ENCODE measurements at regions not wholly inside any gene's neighbourhood (a gene's known extent, or its start where the extent isn't known, plus 50 kb on each side); places are given as distances from the start of the nearest gene placed in this dataset.

DNA sequence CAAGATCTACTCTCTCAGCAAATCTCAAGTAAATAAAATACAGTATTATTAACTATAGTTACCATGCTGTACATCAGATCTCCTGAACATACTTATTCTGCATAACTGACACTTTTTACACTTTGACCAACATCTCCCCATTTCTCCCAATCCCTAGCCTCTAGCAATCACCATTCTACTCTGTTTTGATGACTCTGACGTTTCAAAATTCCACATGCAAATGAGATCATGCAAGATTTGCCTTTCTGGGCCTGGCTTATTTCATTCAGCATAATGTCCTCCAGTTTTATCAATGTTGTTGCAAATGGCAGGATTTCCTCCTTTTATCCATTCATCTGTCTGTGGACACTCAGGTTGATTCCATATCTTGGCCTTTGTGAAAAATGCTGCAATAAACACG lies 266.3 kb downstream of the RFPL4B start:
- Histone ChIP-seq H3K9me3 (peaks cover 10% of the 10 kb centered on the region), H3K27me3 (ENCODE audit: low read depth) (no peaks in the 10 kb centered on the region), H3K27ac (no peak overlapping the region), H3K4me1 (no peaks in the 10 kb centered on the region), H3K4me3 (no peak overlapping the region), H3K36me3 (no peaks in the 10 kb centered on the region)
- intact Hi-C loops (cut with DNase I) = no loop called here
- no peak for TF ChIP-seq CTCF (IDR thresholded peaks at IDR 0.05)
- DNase-seq (no peak), ATAC-seq (no peak)

- DNase-seq (no peak), ATAC-seq (no peak)
- Histone ChIP-seq H3K4me3 (no peak overlapping the region), H3K27ac (no peak overlapping the region), H3K9me3 (no peaks in the 10 kb centered on the region), H3K36me3 (no peaks in the 10 kb centered on the region), H3K27me3 (ENCODE audit: low read depth) (no peaks in the 10 kb centered on the region), H3K4me1 (no peaks in the 10 kb centered on the region)
- intact Hi-C loops (cut with DNase I) = no loop called here
- no peak for TF ChIP-seq CTCF (IDR thresholded peaks at IDR 0.05)
Observed at GRCh38 chr6:112618849-112619248, 271.7 kb downstream of the RFPL4B start.

DNA sequence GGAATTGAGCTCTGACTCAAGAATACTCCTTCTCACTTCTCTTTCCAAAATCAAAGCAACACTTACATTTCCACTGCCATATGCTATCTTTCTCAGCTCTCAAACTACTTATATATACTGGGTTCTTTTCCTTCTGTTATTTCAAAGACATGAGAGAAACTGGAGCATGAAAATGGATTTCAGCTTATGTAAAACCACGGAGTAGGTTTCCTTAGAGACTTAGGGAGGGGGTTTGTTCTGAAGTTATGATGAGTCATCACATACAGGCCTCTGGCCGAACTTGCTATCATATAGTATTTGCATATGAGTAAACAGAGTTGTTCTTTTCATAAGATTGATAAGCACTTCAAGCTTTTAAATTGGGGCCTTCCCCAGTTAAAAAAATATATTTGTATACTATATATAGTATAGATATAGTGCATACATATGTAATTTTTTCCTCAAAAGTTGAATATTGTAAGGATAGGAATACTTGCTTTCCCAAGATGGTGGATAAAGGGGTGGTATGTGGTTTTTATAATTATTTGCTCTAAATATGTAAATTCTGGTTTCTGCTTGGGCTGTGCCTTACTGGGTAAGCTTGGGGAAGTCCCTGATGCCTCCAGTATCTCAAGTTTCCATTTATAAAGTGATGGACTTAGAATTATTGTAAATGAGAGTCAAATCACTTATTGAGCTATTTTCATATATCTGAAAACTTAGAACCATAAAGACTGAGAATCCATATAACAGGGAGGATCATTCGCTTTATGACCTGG lies 273.9 kb downstream of the RFPL4B start:
- Histone ChIP-seq H3K4me3 (no peak overlapping the region), H3K4me1 (no peaks in the 10 kb centered on the region), H3K9me3 (no peaks in the 10 kb centered on the region), H3K36me3 (no peaks in the 10 kb centered on the region), H3K27ac (no peak overlapping the region), H3K27me3 (ENCODE audit: low read depth) (no peaks in the 10 kb centered on the region)
- DNase-seq (no peak), ATAC-seq (no peak)
- intact Hi-C loops (cut with DNase I) = no loop called here
- no peak for TF ChIP-seq CTCF (IDR thresholded peaks at IDR 0.05)

- no peaks in the 10 kb centered on the region for H3K27me3 ChIP-seq (ENCODE audit: low read depth)
- DNase-seq = no peak
- no peak overlapping the region for H3K4me3 ChIP-seq
- no peak for TF ChIP-seq CTCF (IDR thresholded peaks at IDR 0.05)
- intact Hi-C loops (cut with DNase I) = no loop called here
- no peaks in the 10 kb centered on the region for H3K36me3 ChIP-seq
- no peaks in the 10 kb centered on the region for H3K4me1 ChIP-seq
- ATAC-seq = no peak
- H3K27ac ChIP-seq = no peak overlapping the region
- no peaks in the 10 kb centered on the region for H3K9me3 ChIP-seq
Observed at GRCh38 chr6:112622036-112622435, 274.9 kb downstream of the RFPL4B start.

- H3K4me3 ChIP-seq = no peak overlapping the region
- no peaks in the 10 kb centered on the region for H3K36me3 ChIP-seq
- H3K4me1 ChIP-seq = no peaks in the 10 kb centered on the region
- no peaks in the 10 kb centered on the region for H3K9me3 ChIP-seq
- ATAC-seq (no peak), DNase-seq (no peak)
- H3K27me3 ChIP-seq (ENCODE audit: low read depth) = no peaks in the 10 kb centered on the region
- TF ChIP-seq CTCF (IDR thresholded peaks at IDR 0.05) = no peak
- intact Hi-C loops (cut with DNase I) = no loop called here
- H3K27ac ChIP-seq = no peak overlapping the region
Observed at GRCh38 chr6:112626468-112627082, 279.4 kb downstream of the RFPL4B start.
